IMR-90 (cell line): ENCODE measurements at regions not wholly inside any gene's neighbourhood (a gene's known extent, or its start where the extent isn't known, plus 50 kb on each side); places are given as distances from the start of the nearest gene placed in this dataset.

Source experiments
- CEBPB ChIP-seq: IDR thresholded peaks from 2 replicates; pipeline ENCODE4 v1.6.1; 2012; ENCODE audit warnings: low read depth, low read length, improper control_type of control experiment
- ELK1 ChIP-seq: fragments of 150-350 bp; IDR thresholded peaks from 2 replicates; pipeline ENCODE4 v1.6.1; 2016; ENCODE audit warnings: low read depth, mild to moderate bottlenecking, low read length, moderate library complexity, borderline replicate concordance
- MXI1 ChIP-seq: IDR thresholded peaks from 2 replicates; pipeline ENCODE4 v1.6.1; 2012; ENCODE audit warnings: low read depth, mild to moderate bottlenecking, low read length, moderate library complexity, borderline replicate concordance
- NFE2L2 ChIP-seq: fragments of 150-350 bp; IDR thresholded peaks from 2 replicates; pipeline ENCODE4 v1.6.1; 2016; ENCODE audit warnings: low read depth, mild to moderate bottlenecking, low read length
- POLR2A ChIP-seq: IDR thresholded peaks from 2 replicates; pipeline ENCODE4 v1.6.1; 2012; ENCODE audit warnings: mild to moderate bottlenecking, low read depth, low read length
- RAD21 ChIP-seq: IDR thresholded peaks from 2 replicates; pipeline ENCODE4 v1.6.1; 2012; ENCODE audit warnings: low read length, improper control_type of control experiment
- RCOR1 ChIP-seq: IDR thresholded peaks from 2 replicates; pipeline ENCODE4 v1.6.1; 2012; ENCODE audit warnings: mild to moderate bottlenecking, low read length, improper control_type of control experiment; ENCODE audit not compliant: insufficient replicate concordance
- TF ChIP-seq, protein P1 (sequence below): conservative IDR thresholded peaks from 2 replicates; pipeline ENCODE4 v1.5.1; 2012; ENCODE audit warnings: mild to moderate bottlenecking, low read depth, low read length, improper control_type of control experiment
- TF ChIP-seq, protein P2 (sequence below): fragments of 150-350 bp; IDR thresholded peaks from 2 replicates; pipeline ENCODE4 v1.6.1; 2017; ENCODE audit warnings: mild to moderate bottlenecking, antibody characterized with exemption, low read length, low read depth

DNA sequence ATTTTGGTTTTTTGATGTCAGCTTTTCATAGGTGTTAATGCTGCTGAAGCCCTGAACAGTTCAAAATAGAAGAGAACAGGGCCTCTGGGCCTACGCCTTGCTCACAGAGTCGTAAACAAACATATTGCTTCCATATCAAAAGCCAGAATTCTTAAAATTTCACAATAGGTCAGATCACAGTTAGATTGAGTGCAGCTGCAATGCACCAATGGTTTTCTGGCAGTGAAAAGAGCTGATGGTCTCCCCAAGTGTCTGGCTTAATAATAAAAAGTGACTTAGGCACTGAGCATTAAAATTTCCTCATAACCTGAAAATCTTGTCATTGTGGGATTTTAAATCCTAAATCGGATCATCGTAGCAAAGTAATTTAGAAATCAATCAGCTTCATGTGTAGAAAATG is 493.0 kb downstream of the CAAP1 start:
- TF ChIP-seq, protein P1, sequence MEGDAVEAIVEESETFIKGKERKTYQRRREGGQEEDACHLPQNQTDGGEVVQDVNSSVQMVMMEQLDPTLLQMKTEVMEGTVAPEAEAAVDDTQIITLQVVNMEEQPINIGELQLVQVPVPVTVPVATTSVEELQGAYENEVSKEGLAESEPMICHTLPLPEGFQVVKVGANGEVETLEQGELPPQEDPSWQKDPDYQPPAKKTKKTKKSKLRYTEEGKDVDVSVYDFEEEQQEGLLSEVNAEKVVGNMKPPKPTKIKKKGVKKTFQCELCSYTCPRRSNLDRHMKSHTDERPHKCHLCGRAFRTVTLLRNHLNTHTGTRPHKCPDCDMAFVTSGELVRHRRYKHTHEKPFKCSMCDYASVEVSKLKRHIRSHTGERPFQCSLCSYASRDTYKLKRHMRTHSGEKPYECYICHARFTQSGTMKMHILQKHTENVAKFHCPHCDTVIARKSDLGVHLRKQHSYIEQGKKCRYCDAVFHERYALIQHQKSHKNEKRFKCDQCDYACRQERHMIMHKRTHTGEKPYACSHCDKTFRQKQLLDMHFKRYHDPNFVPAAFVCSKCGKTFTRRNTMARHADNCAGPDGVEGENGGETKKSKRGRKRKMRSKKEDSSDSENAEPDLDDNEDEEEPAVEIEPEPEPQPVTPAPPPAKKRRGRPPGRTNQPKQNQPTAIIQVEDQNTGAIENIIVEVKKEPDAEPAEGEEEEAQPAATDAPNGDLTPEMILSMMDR: no peak
- TF ChIP-seq CEBPB: no peak
- TF ChIP-seq RCOR1: no peak
- no peak for TF ChIP-seq POLR2A
- TF ChIP-seq NFE2L2: no peak
- TF ChIP-seq ELK1: no peak
- no peak for TF ChIP-seq RAD21
- TF ChIP-seq, protein P2, sequence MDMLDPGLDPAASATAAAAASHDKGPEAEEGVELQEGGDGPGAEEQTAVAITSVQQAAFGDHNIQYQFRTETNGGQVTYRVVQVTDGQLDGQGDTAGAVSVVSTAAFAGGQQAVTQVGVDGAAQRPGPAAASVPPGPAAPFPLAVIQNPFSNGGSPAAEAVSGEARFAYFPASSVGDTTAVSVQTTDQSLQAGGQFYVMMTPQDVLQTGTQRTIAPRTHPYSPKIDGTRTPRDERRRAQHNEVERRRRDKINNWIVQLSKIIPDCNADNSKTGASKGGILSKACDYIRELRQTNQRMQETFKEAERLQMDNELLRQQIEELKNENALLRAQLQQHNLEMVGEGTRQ: no peak
- TF ChIP-seq MXI1: no peak
